Nephron (organoid): ENCODE measurements at regions not wholly inside any gene's neighbourhood (a gene's known extent, or its start where the extent isn't known, plus 50 kb on each side); places are given as distances from the start of the nearest gene placed in this dataset.

ENCODE experiments used
- H3K27ac Mint-ChIP-seq, 3 experiments: 2 replicates each; pipeline ENCODE4 v1.8.0; 2020; ENCODE audit warnings: mixed read lengths in 3 of 3, mild to moderate bottlenecking in 2 of 3, moderate library complexity in 1 of 3
- H3K27me3 Mint-ChIP-seq: 2 replicates; pipeline ENCODE4 v1.8.0; 2021; ENCODE audit warnings: low read depth, mild to moderate bottlenecking, moderate library complexity, mixed read lengths
- H3K36me3 Mint-ChIP-seq: 2 replicates; pipeline ENCODE4 v1.8.0; 2020; ENCODE audit warnings: low read depth, mixed read lengths
- H3K4me1 Mint-ChIP-seq: 2 replicates; pipeline ENCODE4 v1.8.0; 2020; ENCODE audit warnings: mixed read lengths
- H3K4me3 Mint-ChIP-seq, 3 experiments: 2 replicates each; pipeline ENCODE4 v1.8.0; 2020; ENCODE audit warnings: mild to moderate bottlenecking in 3 of 3, mixed read lengths in 3 of 3, moderate library complexity in 2 of 3
- H3K9me3 Mint-ChIP-seq: 2 replicates; pipeline ENCODE4 v1.8.0; 2020; ENCODE audit warnings: mixed read lengths
- CTCF ChIP-seq, 3 experiments: fragments of 200-600 bp; sonication (generic); IDR thresholded peaks; one replicate each; pipeline ENCODE4 v1.5.0; 2021; ENCODE audit warnings: antibody characterized with exemption in 3 of 3; ENCODE audit not compliant: unreplicated experiment in 3 of 3

- H3K27ac Mint-ChIP-seq: no peak overlapping the region
- no peak for TF ChIP-seq CTCF (IDR thresholded peaks at IDR 0.05; ENCODE audit: unreplicated experiment in 3 of 3)
- H3K36me3 Mint-ChIP-seq: no peaks in the 10 kb centered on the region
- no peaks in the 10 kb centered on the region for H3K9me3 Mint-ChIP-seq
- H3K4me1 Mint-ChIP-seq: no peaks in the 10 kb centered on the region
- no peak overlapping the region for H3K4me3 Mint-ChIP-seq
- H3K27me3 Mint-ChIP-seq: peaks cover 12% of the 10 kb centered on the region
Observed at GRCh38 chr16:50991436-50991835, 159.6 kb downstream of the SALL1 start.

GRCh38 chr16:50991006-50991405 lies 160.1 kb downstream of the SALL1 start:
- Mint-ChIP-seq H3K4me1 (no peaks in the 10 kb centered on the region), H3K27ac (no peak overlapping the region), H3K9me3 (no peaks in the 10 kb centered on the region), H3K4me3 (no peak overlapping the region), H3K27me3 (peaks cover 10% of the 10 kb centered on the region), H3K36me3 (no peaks in the 10 kb centered on the region)
- TF ChIP-seq CTCF (IDR thresholded peaks at IDR 0.05; ENCODE audit: unreplicated experiment in 3 of 3): no peak

GRCh38 chr16:50989047-50989446 lies 162.0 kb downstream of the SALL1 start:
- Mint-ChIP-seq H3K27me3 (peaks cover 8% of the 10 kb centered on the region), H3K36me3 (no peaks in the 10 kb centered on the region), H3K27ac (no peak overlapping the region), H3K4me1 (no peaks in the 10 kb centered on the region), H3K4me3 (no peak overlapping the region), H3K9me3 (no peaks in the 10 kb centered on the region)
- TF ChIP-seq CTCF (IDR thresholded peaks at IDR 0.05; ENCODE audit: unreplicated experiment in 3 of 3): no peak

- Mint-ChIP-seq H3K4me3 (no peak overlapping the region), H3K27ac (no peak overlapping the region), H3K9me3 (no peaks in the 10 kb centered on the region), H3K27me3 (peaks cover 5% of the 10 kb centered on the region), H3K36me3 (no peaks in the 10 kb centered on the region), H3K4me1 (no peaks in the 10 kb centered on the region)
- TF ChIP-seq CTCF (IDR thresholded peaks at IDR 0.05; ENCODE audit: unreplicated experiment in 3 of 3): no peak
Observed at GRCh38 chr16:50988441-50988840, 162.6 kb downstream of the SALL1 start.

- H3K4me3 Mint-ChIP-seq: no peak overlapping the region
- TF ChIP-seq CTCF (IDR thresholded peaks at IDR 0.05; ENCODE audit: unreplicated experiment in 3 of 3): no peak
- H3K27ac Mint-ChIP-seq: no peak overlapping the region
- H3K27me3 Mint-ChIP-seq: peaks cover 20% of the 10 kb centered on the region
- no peaks in the 10 kb centered on the region for H3K9me3 Mint-ChIP-seq
- no peaks in the 10 kb centered on the region for H3K4me1 Mint-ChIP-seq
- no peaks in the 10 kb centered on the region for H3K36me3 Mint-ChIP-seq
Observed at GRCh38 chr16:50986453-50986852, 164.6 kb downstream of the SALL1 start.

GRCh38 chr16:50985733-50986132 lies 165.3 kb downstream of the SALL1 start:
- no peak overlapping the region for H3K27ac Mint-ChIP-seq
- H3K4me1 Mint-ChIP-seq: no peaks in the 10 kb centered on the region

More at GRCh38 chr16:50985733-50986132, 165.3 kb downstream of the SALL1 start:
- Mint-ChIP-seq H3K9me3 (no peaks in the 10 kb centered on the region), H3K36me3 (no peaks in the 10 kb centered on the region), H3K27me3 (peaks cover 20% of the 10 kb centered on the region), H3K4me3 (no peak overlapping the region)
- no peak for TF ChIP-seq CTCF (IDR thresholded peaks at IDR 0.05; ENCODE audit: unreplicated experiment in 3 of 3)
